Stomach smooth muscle (tissue), 2 donors: ENCODE measurements at regions not wholly inside any gene's neighbourhood (a gene's known extent, or its start where the extent isn't known, plus 50 kb on each side); places are given as distances from the start of the nearest gene placed in this dataset.

Experiments used
- H3K27ac ChIP-seq: one replicate; pipeline ENCODE4 v1.7.0; 2013; ENCODE audit warnings: mild to moderate bottlenecking, low read length, inconsistent platforms
- H3K27me3 ChIP-seq, 2 donors: one replicate each; pipeline ENCODE4 v1.7.0; 2013; ENCODE audit warnings: low read length in 2 of 2; ENCODE audit not compliant: insufficient read depth in 2 of 2, control insufficient read depth in 1 of 2
- H3K36me3 ChIP-seq, 2 donors: one replicate each; pipeline ENCODE4 v1.7.0; 2013; ENCODE audit warnings: low read length in 2 of 2; ENCODE audit not compliant: control insufficient read depth in 2 of 2, insufficient read depth in 2 of 2
- H3K4me1 ChIP-seq: one replicate; pipeline ENCODE4 v1.7.0; 2013; ENCODE audit warnings: low read length; ENCODE audit not compliant: control insufficient read depth, insufficient read depth
- H3K4me3 ChIP-seq, 2 donors: one replicate each; pipeline ENCODE4 v1.7.0; 2013; ENCODE audit warnings: low read length in 2 of 2
- H3K9ac ChIP-seq, 2 donors: one replicate each; pipeline ENCODE4 v1.7.0; 2013; ENCODE audit warnings: low read length in 2 of 2, mild to moderate bottlenecking in 1 of 2
- H3K9me3 ChIP-seq, 2 donors: one replicate each; pipeline ENCODE4 v1.7.0; 2013; ENCODE audit warnings: low read length in 2 of 2; ENCODE audit not compliant: control insufficient read depth in 2 of 2
- donor health status: healthy.
- donor health status: Pancreatic carcinoma.

- Histone ChIP-seq H3K27ac (no peak overlapping the region), H3K27me3 (no peaks in the 10 kb centered on the region), H3K36me3 (no peaks in the 10 kb centered on the region), H3K9ac (no peak overlapping the region), H3K4me3 (no peak overlapping the region), H3K9me3 (no peaks in the 10 kb centered on the region), H3K4me1 (no peaks in the 10 kb centered on the region)
These were observed 203.3 kb downstream of the EN1 start for GRCh38 chr2:118644190-118644589.

- H3K27me3 ChIP-seq, result no peaks in the 10 kb centered on the region
- H3K9ac ChIP-seq, result no peak overlapping the region
- no peak overlapping the region for H3K4me3 ChIP-seq
- no peak overlapping the region for H3K27ac ChIP-seq
- no peaks in the 10 kb centered on the region for H3K4me1 ChIP-seq
- no peaks in the 10 kb centered on the region for H3K9me3 ChIP-seq
- H3K36me3 ChIP-seq, result no peaks in the 10 kb centered on the region
These were observed 204.2 kb downstream of the EN1 start for GRCh38 chr2:118643294-118643693.

GRCh38 chr2:118642501-118642900, 204.9 kb downstream of the EN1 start:
- no peak overlapping the region for H3K27ac ChIP-seq
- H3K36me3 ChIP-seq, result no peaks in the 10 kb centered on the region
- H3K9ac ChIP-seq, result no peak overlapping the region
- no peaks in the 10 kb centered on the region for H3K9me3 ChIP-seq
- no peaks in the 10 kb centered on the region for H3K4me1 ChIP-seq
- H3K4me3 ChIP-seq, result no peak overlapping the region
- no peaks in the 10 kb centered on the region for H3K27me3 ChIP-seq

DNA sequence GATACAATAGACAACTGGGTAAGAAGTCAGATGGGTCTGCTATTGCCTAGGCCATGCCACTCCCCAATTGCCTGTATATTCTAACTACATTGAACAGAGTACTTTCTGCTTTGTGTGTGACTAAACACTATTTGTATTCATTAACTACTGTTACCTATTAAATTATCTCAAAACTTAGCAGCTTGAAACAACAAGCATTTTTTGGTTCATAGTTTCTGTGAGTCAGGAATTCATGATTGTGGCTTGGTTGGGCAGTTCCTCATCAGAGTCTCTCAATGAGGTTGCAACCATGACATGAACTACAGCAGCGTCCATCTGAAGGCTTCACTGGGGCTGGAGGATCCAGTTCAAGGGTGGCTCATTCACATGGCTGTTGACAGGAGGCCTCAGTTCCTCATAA, 205.7 kb downstream of the EN1 start:
- H3K9ac ChIP-seq, result no peak overlapping the region
- no peaks in the 10 kb centered on the region for H3K9me3 ChIP-seq
- H3K36me3 ChIP-seq, result no peaks in the 10 kb centered on the region
- no peak overlapping the region for H3K4me3 ChIP-seq
- H3K27ac ChIP-seq, result no peak overlapping the region
- H3K27me3 ChIP-seq, result no peaks in the 10 kb centered on the region
- H3K4me1 ChIP-seq, result no peaks in the 10 kb centered on the region

DNA sequence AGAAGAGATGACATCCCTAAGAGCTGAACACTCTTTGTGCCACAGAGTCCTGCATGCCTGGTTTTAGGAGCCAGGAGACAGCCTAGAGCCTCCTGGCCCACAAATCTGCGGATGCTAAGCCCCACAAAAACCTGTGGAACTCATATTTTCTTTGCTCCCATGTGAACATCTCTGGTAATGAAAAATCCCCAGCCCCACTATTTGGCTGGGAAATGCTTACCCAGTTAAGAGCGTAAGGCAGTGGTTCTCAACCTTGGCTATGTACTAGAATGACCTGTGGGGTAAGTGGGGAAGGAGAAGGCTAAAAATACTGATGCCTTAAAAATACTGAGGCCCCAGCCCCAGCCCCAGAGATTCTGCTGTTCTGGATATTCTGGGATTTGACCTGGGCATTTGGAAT, 208.1 kb downstream of the EN1 start:
- no peaks in the 10 kb centered on the region for H3K4me1 ChIP-seq
- no peaks in the 10 kb centered on the region for H3K36me3 ChIP-seq
- H3K27ac ChIP-seq, result no peak overlapping the region
- no peaks in the 10 kb centered on the region for H3K9me3 ChIP-seq
- no peak overlapping the region for H3K9ac ChIP-seq
- H3K4me3 ChIP-seq, result no peak overlapping the region
- no peaks in the 10 kb centered on the region for H3K27me3 ChIP-seq

- Histone ChIP-seq H3K9ac (no peak overlapping the region), H3K27me3 (no peaks in the 10 kb centered on the region), H3K9me3 (no peaks in the 10 kb centered on the region), H3K4me3 (no peak overlapping the region), H3K4me1 (no peaks in the 10 kb centered on the region), H3K27ac (no peak overlapping the region), H3K36me3 (no peaks in the 10 kb centered on the region)
These were observed 209.0 kb downstream of the EN1 start for GRCh38 chr2:118638453-118638852.

GRCh38 chr2:118635891-118636290, 211.6 kb downstream of the EN1 start:
- no peak overlapping the region for H3K9ac ChIP-seq
- H3K27me3 ChIP-seq, result no peaks in the 10 kb centered on the region
- no peak overlapping the region for H3K4me3 ChIP-seq
- H3K27ac ChIP-seq, result no peak overlapping the region
- H3K4me1 ChIP-seq, result no peaks in the 10 kb centered on the region
- H3K36me3 ChIP-seq, result no peaks in the 10 kb centered on the region
- H3K9me3 ChIP-seq, result no peaks in the 10 kb centered on the region

DNA sequence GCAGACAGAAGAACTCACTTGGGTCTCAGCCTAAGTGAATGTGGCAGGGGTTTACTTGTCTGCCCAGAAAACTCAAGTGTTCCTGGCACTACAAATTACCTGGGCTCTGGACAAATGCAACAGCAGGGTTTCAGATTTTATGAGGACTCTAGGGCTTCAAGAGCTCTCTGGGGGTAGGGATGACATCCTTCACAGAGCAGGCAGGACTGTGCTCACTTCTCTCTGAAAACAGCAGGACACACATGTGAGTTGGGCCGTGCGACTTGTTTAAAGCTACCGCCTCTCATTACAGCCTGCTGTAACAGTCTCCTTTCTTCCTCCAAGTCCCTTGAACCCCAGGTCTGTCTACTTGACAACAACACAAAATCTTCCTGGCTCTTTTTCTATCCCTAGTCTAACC, 212.6 kb downstream of the EN1 start:
- Histone ChIP-seq H3K9ac (no peak overlapping the region), H3K36me3 (no peaks in the 10 kb centered on the region), H3K4me1 (no peaks in the 10 kb centered on the region), H3K27me3 (no peaks in the 10 kb centered on the region), H3K4me3 (no peak overlapping the region), H3K27ac (no peak overlapping the region), H3K9me3 (no peaks in the 10 kb centered on the region)

DNA sequence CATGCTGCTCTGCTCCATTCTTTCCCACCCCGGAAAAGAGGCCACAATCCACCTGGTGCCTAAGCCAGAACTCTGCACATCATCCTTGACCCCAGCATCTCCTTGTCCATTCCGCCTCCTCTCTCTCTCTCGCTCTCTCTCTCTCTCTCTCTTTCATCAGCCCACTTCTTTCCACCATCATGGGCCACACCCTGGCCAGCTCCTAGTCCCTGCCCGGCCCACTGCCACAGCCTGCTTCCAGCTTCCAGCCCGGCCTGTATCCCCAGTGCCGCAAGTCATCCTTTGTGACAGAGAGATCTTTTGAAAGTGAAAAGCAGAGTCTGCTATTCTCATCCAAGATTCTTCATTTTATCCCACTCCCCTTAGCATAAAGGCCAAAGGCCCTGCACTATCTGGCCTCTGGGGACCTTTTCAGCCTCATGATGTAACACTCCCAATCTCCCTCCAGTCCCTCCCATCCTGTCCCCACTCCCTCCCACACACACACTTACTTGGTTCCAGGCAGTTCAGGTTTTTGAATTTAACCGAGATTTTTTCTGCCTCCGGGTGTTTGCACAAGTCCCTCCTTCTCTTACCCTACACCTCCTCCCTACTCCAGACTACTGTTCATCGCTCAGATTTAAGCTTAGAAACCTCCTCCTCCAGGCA, 214.0 kb downstream of the EN1 start:
- Histone ChIP-seq H3K9me3 (no peaks in the 10 kb centered on the region), H3K27me3 (no peaks in the 10 kb centered on the region), H3K9ac (no peak overlapping the region), H3K4me1 (no peaks in the 10 kb centered on the region), H3K4me3 (no peak overlapping the region), H3K27ac (no peak overlapping the region), H3K36me3 (no peaks in the 10 kb centered on the region)

DNA sequence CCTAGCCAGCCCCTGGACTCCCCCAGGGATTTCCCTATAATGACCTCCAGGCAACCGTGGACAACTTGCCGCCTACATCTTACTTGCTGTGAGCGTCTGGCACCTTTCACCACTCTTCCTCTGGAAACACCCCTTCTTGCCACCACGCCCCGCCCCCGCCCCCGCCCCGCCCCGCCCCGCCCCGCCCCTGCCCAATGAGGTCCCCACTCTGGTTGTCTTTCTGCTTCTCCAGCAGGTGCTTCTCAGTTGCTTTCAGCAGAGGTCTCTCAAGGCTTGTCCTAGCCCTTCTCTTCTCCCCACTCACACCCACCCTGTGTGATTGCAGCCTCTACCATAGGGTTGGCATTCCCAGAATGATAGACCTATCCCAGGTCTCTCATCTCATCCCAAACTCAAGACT, 214.5 kb downstream of the EN1 start:
- Histone ChIP-seq H3K4me1 (no peaks in the 10 kb centered on the region), H3K9me3 (no peaks in the 10 kb centered on the region), H3K4me3 (no peak overlapping the region), H3K27me3 (no peaks in the 10 kb centered on the region), H3K9ac (no peak overlapping the region), H3K27ac (no peak overlapping the region), H3K36me3 (no peaks in the 10 kb centered on the region)

DNA sequence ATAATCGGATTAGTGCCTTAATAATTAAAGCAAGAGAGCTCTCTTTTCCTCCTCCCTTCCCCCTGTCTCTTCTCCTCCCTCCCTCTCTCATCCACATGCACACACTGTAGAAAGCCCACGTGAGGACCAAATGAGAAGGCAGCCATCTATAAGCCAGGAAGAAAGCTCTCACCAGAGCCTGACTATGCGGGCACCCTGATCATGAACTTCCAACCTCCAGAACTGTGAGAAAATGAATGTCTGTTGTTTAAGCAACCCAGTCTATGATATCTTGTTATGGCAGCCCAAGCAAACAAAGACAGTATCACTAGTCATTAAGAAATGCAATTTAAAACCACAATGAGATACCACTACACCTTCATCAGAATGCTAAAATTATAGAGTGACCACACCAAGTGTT, 220.3 kb downstream of the EN1 start:
- H3K27ac ChIP-seq, result no peak overlapping the region
- no peaks in the 10 kb centered on the region for H3K9me3 ChIP-seq
- no peak overlapping the region for H3K9ac ChIP-seq
- no peak overlapping the region for H3K4me3 ChIP-seq
- H3K36me3 ChIP-seq, result no peaks in the 10 kb centered on the region
- H3K4me1 ChIP-seq, result no peaks in the 10 kb centered on the region
- H3K27me3 ChIP-seq, result no peaks in the 10 kb centered on the region
